AG04450 (cell line): ENCODE measurements at regions not wholly inside any gene's neighbourhood (a gene's known extent, or its start where the extent isn't known, plus 50 kb on each side); places are given as distances from the start of the nearest gene placed in this dataset. TPM values are rescaled to one million over a fixed set of nuclear protein-coding genes. Genes with fewer than 3 reads are reported as not detected.

Experiments used
- CTCF ChIA-PET: fragments of 300-600, 350-600 bp; formaldehyde crosslinking; extraction: SDS; loops from one replicate; lab custom pipeline; 2022; ENCODE audit warnings: antibody characterized with exemption, inconsistent platforms; lab: Charles Lee
- POLR2A ChIA-PET: fragments of 350-600 bp; formaldehyde crosslinking; extraction: SDS; loops from one replicate; lab custom pipeline; 2021; ENCODE audit warnings: antibody characterized with exemption, inconsistent platforms; lab: Yijun Ruan, JAX
- DNase-seq: peaks from one replicate; pipeline ENCODE4 v3.0.0-alpha.2; 2011; ENCODE audit warnings: low read depth, low spot score
- H3K27ac ChIP-seq: one replicate; pipeline ENCODE4 v1.5.1; 2012; ENCODE audit warnings: low read depth, low read length, control low read depth
- H3K27me3 ChIP-seq: one replicate; pipeline ENCODE4 v1.6.0; 2012; ENCODE audit warnings: low read length; ENCODE audit not compliant: control insufficient read depth, insufficient read depth
- H3K4me3 ChIP-seq: 2 replicates; pipeline ENCODE4 v1.5.1; 2011; ENCODE audit warnings: mild to moderate bottlenecking, low read depth, low read length, control low read depth
- H3K9me3 ChIP-seq: 2 replicates; pipeline ENCODE4 v1.5.1; 2012; ENCODE audit warnings: low read length; ENCODE audit not compliant: control insufficient read depth, insufficient read depth
- small RNA-seq: library from RNA; depleted of rRNA; stranded (forward); fragments of <200 nt; gene quantifications from one replicate; pipeline ENCODE3, GENCODE V24; 2012; ENCODE audit warnings: low read depth; ENCODE audit not compliant: insufficient read length
- TF ChIP-seq, protein P1 (sequence below): IDR thresholded peaks from 2 replicates; pipeline ENCODE4 v1.5.1; 2011; ENCODE audit warnings: low read depth, low read length, control low read depth, inconsistent platforms

DNA sequence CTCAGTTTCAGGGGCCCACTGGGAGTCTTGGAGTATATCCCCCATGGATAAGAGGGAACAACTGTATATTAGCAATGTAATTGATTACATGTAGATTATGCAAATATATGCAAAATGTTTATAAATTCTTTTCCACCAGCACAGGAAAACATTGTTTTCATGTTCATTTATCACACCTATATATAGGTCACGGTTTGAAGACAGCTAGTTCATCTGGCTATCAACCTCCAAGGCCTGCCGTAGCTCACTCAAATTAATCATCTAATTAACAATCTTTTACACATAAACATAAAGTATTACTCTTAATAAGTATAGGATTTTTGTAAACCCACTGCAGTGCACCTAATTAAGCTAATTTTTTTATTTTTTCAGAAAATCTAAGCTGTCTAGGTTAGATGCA, 53.7 kb upstream of the SP4 start:
- H3K4me3 ChIP-seq, result no peak overlapping the region
- ChIA-PET POLR2A (no interaction called here), CTCF (no interaction called here)
- H3K27me3 ChIP-seq, result no peaks in the 10 kb centered on the region
- no peak for DNase-seq
- H3K27ac ChIP-seq, result no peak overlapping the region
- no peaks in the 10 kb centered on the region for H3K9me3 ChIP-seq
- TF ChIP-seq, protein P1, sequence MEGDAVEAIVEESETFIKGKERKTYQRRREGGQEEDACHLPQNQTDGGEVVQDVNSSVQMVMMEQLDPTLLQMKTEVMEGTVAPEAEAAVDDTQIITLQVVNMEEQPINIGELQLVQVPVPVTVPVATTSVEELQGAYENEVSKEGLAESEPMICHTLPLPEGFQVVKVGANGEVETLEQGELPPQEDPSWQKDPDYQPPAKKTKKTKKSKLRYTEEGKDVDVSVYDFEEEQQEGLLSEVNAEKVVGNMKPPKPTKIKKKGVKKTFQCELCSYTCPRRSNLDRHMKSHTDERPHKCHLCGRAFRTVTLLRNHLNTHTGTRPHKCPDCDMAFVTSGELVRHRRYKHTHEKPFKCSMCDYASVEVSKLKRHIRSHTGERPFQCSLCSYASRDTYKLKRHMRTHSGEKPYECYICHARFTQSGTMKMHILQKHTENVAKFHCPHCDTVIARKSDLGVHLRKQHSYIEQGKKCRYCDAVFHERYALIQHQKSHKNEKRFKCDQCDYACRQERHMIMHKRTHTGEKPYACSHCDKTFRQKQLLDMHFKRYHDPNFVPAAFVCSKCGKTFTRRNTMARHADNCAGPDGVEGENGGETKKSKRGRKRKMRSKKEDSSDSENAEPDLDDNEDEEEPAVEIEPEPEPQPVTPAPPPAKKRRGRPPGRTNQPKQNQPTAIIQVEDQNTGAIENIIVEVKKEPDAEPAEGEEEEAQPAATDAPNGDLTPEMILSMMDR, result no peak

DNA sequence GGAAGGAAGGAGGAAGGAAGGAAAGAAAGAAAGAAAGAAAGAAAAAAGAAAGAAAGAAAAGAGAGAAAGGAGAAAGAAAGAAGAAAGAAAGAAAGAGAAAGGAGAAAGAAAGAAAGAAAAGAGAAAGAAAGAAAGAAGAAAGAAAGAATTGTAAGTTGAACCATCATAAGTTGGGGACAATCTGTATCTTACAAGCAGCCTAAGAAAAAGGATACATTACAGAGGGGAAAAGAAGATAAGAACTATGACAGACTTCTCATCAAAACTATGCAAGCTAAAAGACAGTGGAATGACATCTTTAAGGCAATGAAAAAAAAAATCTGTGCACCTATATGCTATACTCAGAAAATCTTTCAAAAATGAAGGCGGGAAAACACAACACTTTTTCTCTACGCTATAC, 50.3 kb upstream of the SP4 start:
- ChIA-PET POLR2A (no interaction called here), CTCF (no interaction called here)
- no peak for DNase-seq
- Histone ChIP-seq H3K27me3 (no peaks in the 10 kb centered on the region), H3K27ac (no peak overlapping the region), H3K9me3 (no peaks in the 10 kb centered on the region), H3K4me3 (no peak overlapping the region)
- TF ChIP-seq, protein P1, result no peak

Small RNA genes lying in the stretch of these regions (small RNA-seq; reads per million reads assigned to genes)
- gene RN7SL542P, result not detected
